Calu3 (cell line): ENCODE measurements at regions not wholly inside any gene's neighbourhood (a gene's known extent, or its start where the extent isn't known, plus 50 kb on each side); places are given as distances from the start of the nearest gene placed in this dataset.

Source experiments
- BruUV-seq: library from RNA; stranded (reverse); fragments of 400-500 nt; replicated peaks from 2 replicates; lab custom pipeline; 2021; lab: Mats Ljungman, UMichigan
- CTCF ChIA-PET: fragments of 300-600 bp; sonication (Branson Sonifier 250); formaldehyde crosslinking; loops from one replicate; lab custom pipeline; 2022; ENCODE audit warnings: antibody characterized with exemption; lab: Charles Lee
- DNase-seq: peaks from one replicate; pipeline ENCODE4 v3.0.0; 2022
- H3K27ac Mint-ChIP-seq: one replicate; pipeline ENCODE4 v1.8.0; 2022; ENCODE audit warnings: mixed read lengths; ENCODE audit not compliant: unreplicated experiment
- H3K27me3 Mint-ChIP-seq: one replicate; pipeline ENCODE4 v1.8.0; 2022; ENCODE audit warnings: mixed read lengths; ENCODE audit not compliant: unreplicated experiment
- H3K36me3 Mint-ChIP-seq: one replicate; pipeline ENCODE4 v1.8.0; 2022; ENCODE audit warnings: mild to moderate bottlenecking, moderate library complexity, mixed read lengths; ENCODE audit not compliant: insufficient read depth, unreplicated experiment
- H3K4me1 Mint-ChIP-seq: one replicate; pipeline ENCODE4 v1.8.0; 2022; ENCODE audit warnings: mild to moderate bottlenecking, low read depth, mixed read lengths; ENCODE audit not compliant: unreplicated experiment
- H3K4me3 Mint-ChIP-seq: one replicate; pipeline ENCODE4 v1.8.0; 2022; ENCODE audit warnings: mild to moderate bottlenecking, low read depth, moderate library complexity, mixed read lengths; ENCODE audit not compliant: unreplicated experiment
- H3K9me3 Mint-ChIP-seq: one replicate; pipeline ENCODE4 v1.8.0; 2022; ENCODE audit warnings: low read depth, mixed read lengths; ENCODE audit not compliant: unreplicated experiment
- intact Hi-C: fragments of 100-400 bp; cut with micrococcal nuclease; formaldehyde crosslinking; loops from one replicate; pipeline ENCODE4 v1.10.0; 2022; ENCODE audit not compliant: unreplicated experiment
- TF ChIP-seq, protein P1 (sequence below): fragments of 200-600 bp; IDR thresholded peaks from one replicate; pipeline ENCODE4 v1.8.0; 2022; ENCODE audit warnings: antibody characterized with exemption; ENCODE audit not compliant: unreplicated experiment

DNA sequence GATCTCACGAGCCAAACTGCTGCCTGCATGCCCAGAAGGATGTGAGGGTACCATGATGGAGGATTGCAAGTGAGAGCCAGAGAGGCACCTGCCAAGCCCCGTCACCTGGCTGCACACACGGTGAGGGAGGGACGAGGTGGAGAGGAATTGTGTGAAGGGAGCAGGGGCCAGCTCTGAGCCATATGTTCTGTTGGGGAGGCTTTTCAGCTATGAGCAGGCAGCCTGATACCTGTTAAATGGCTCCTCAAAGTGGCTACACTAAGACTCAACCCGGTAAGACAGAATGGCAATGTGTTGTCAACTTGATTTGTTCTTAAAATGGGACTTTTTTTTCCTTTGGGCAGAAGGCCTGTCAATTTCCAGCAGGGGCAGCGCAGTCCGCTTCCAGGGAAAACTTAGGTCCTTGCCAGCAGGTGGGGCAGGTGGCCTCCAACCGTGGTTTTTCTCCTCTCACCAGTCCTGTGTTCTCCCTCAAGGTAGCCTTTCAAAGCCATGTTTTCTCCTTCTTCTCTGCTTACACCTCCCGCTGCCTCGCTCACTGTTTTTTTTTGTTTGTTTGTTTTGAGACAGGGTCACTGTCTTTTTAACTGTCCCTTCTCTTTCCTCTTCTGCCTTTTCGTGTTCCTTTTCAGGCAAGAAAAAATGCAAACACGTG lies 57.7 kb upstream of the ZNRF2 start:
- intact Hi-C loops: loop anchor here (1.0 to 2.0 kb wide), 4 partner anchors 26 to 186 kb away; no protein-coding TSS in a partner anchor
- Mint-ChIP-seq H3K4me1 (peaks cover 36% of the 10 kb centered on the region), H3K27ac (peak overlapping the region; percentile 87), H3K36me3 (peaks cover 7% of the 10 kb centered on the region), H3K4me3 (peak overlapping the region; percentile 50), H3K27me3 (peaks cover 9% of the 10 kb centered on the region), H3K9me3 (peaks cover 2% of the 10 kb centered on the region)
- no TSS peak for BruUV-seq
- TF ChIP-seq, protein P1, sequence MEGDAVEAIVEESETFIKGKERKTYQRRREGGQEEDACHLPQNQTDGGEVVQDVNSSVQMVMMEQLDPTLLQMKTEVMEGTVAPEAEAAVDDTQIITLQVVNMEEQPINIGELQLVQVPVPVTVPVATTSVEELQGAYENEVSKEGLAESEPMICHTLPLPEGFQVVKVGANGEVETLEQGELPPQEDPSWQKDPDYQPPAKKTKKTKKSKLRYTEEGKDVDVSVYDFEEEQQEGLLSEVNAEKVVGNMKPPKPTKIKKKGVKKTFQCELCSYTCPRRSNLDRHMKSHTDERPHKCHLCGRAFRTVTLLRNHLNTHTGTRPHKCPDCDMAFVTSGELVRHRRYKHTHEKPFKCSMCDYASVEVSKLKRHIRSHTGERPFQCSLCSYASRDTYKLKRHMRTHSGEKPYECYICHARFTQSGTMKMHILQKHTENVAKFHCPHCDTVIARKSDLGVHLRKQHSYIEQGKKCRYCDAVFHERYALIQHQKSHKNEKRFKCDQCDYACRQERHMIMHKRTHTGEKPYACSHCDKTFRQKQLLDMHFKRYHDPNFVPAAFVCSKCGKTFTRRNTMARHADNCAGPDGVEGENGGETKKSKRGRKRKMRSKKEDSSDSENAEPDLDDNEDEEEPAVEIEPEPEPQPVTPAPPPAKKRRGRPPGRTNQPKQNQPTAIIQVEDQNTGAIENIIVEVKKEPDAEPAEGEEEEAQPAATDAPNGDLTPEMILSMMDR: peak; percentile 97
- CTCF ChIA-PET: interaction anchor here (0.5 to 2.8 kb wide), 11 partner anchors 9 to 369 kb away, joined by 3 to 7 read pairs (median 5); partner anchors contain the start of gene ZNRF2
- peak; percentile 87 for DNase-seq

DNA sequence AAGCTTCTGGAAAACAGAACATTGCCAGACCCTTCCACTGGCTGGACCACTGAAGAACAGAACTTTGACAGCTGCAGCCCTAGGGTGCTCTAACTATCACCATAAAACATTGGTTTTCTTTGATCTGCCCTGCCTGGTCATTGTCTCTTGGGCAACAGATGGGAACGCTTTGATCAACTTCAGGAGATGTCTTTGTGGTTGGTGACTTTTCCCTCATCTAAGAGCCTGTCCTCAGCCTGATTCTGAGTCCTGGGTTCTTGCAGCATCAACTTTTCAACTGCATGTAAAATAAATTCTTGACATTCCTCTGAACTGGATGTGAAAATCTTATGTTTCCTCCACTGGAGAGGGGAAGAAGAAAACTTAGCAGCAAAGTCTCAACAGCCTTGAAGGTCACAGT lies 53.1 kb upstream of the ZNRF2 start:
- DNase-seq: no peak
- TF ChIP-seq, protein P1: no peak
- no peak overlapping the region for H3K4me3 Mint-ChIP-seq
- CTCF ChIA-PET: no interaction called here
- H3K27me3 Mint-ChIP-seq: peaks cover 9% of the 10 kb centered on the region
- H3K27ac Mint-ChIP-seq: no peak overlapping the region
- intact Hi-C loops: no loop called here
- H3K4me1 Mint-ChIP-seq: peaks cover 12% of the 10 kb centered on the region
- no TSS peak for BruUV-seq
- H3K36me3 Mint-ChIP-seq: peaks cover under 1% of the 10 kb centered on the region
- no peaks in the 10 kb centered on the region for H3K9me3 Mint-ChIP-seq

DNA sequence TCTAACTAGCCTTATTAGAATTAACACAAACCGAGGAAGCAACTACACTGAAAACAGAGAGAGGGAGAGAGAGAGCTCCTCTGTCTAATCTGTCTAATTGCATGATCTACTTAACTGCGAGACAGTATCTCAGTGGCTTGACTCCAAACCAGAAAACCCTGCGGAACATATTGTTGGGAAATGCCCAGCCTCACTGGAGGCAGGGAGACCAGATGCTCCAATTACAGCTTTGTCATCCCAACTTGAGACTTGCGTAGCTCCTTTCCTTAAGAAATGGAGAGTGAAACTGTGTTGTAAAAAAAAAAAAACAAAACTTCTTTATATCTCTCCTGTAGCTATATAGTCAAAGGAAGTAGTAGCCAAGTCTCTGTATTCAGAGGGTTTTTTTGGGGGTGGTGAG lies 52.0 kb upstream of the ZNRF2 start:
- DNase-seq: no peak
- Mint-ChIP-seq H3K9me3 (no peaks in the 10 kb centered on the region), H3K4me3 (no peak overlapping the region), H3K4me1 (peaks cover under 1% of the 10 kb centered on the region), H3K27me3 (peaks cover 9% of the 10 kb centered on the region), H3K27ac (no peak overlapping the region), H3K36me3 (no peaks in the 10 kb centered on the region)
- BruUV-seq: no TSS peak
- TF ChIP-seq, protein P1: no peak
- CTCF ChIA-PET: interaction anchor here (0.7 kb wide), 1 partner anchor 10 kb away, joined by 3 read pairs; no protein-coding TSS in a partner anchor
- intact Hi-C loops: no loop called here
